Heart left ventricle (tissue), 16 donors: ENCODE measurements at regions not wholly inside any gene's neighbourhood (a gene's known extent, or its start where the extent isn't known, plus 50 kb on each side); places are given as distances from the start of the nearest gene placed in this dataset.

ENCODE experiments used
- ATAC-seq, 4 donors: fragments of 200-7000 bp; cut with Tn5 transposase; one replicate each; pipeline ENCODE4 v1.9.1; 2020 to 2022; ENCODE audit warnings: moderate library complexity in 4 of 4, mild to moderate bottlenecking in 3 of 4, moderate number of reproducible peaks in 1 of 4
- DNase-seq, 5 donors: peaks; one replicate each; pipeline ENCODE4 v3.0.0-alpha.2; 2020
- H3K27ac ChIP-seq, 12 donors: fragments of 200-600 bp; sonication (generic) in 4 of 12; one replicate each; pipeline versions ENCODE4 v1.5.0 to v1.8.0; 2016 to 2022; ENCODE audit warnings: mild to moderate bottlenecking in 2 of 12
- H3K27me3 ChIP-seq, 9 donors: fragments of 200-600 bp; sonication (generic) in 2 of 9; one replicate each; pipeline versions ENCODE4 v1.5.1 to v1.8.0; 2016 to 2022; ENCODE audit warnings: mild to moderate bottlenecking in 3 of 9
- H3K36me3 ChIP-seq, 9 donors: fragments of 200-600 bp; sonication (generic) in 2 of 9; one replicate each; pipeline versions ENCODE4 v1.5.0 to v1.8.0; 2018 to 2022; ENCODE audit warnings: mild to moderate bottlenecking in 2 of 9
- H3K4me1 ChIP-seq, 12 donors: fragments of 200-600 bp; sonication (generic) in 4 of 12; one replicate each; pipeline versions ENCODE4 v1.5.0 to v1.8.0; 2016 to 2022; ENCODE audit warnings: mild to moderate bottlenecking in 3 of 12
- H3K4me3 ChIP-seq, 12 donors: fragments of 200-600 bp; sonication (generic) in 4 of 12; one replicate each; pipeline versions ENCODE4 v1.5.0 to v1.8.0; 2017 to 2022; ENCODE audit warnings: mild to moderate bottlenecking in 9 of 12, moderate library complexity in 4 of 12
- H3K9me3 ChIP-seq, 12 donors: fragments of 200-600 bp; sonication (generic) in 4 of 12; one replicate each; pipeline versions ENCODE4 v1.5.0 to v1.8.0; 2016 to 2022; ENCODE audit warnings: mild to moderate bottlenecking in 1 of 12
- POLR2A ChIP-seq, 2 donors: fragments of 450-650 bp; IDR thresholded peaks; one replicate each; pipeline ENCODE4 v1.6.1; 2017; ENCODE audit warnings: antibody characterized with exemption in 2 of 2, mild to moderate bottlenecking in 2 of 2, moderate library complexity in 2 of 2
- WGBS, 4 donors: extraction: QIAGEN DNeasy Blood & Tissue Kit in 2 of 4; methylation state at CpG; one replicate each; pipeline versions ENCODE4 v1.1.5 to v1.1.7; 2013 to 2018; 5-methylcytosine and 5-hydroxymethylcytosine counted together
- intact Hi-C, 10 donors: fragments of 100-400 bp; cut with DNase I; formaldehyde crosslinking; loops; one replicate each; pipeline versions ENCODE4 v1.11.1 to v1.14.2; 2022
- TF ChIP-seq, protein P1 (sequence below), 12 donors: fragments of 200-600 bp; sonication (generic) in 4 of 12; IDR thresholded peaks; one replicate each; pipeline versions ENCODE4 v1.5.0 to v1.8.0; 2018 to 2022; ENCODE audit warnings: antibody characterized with exemption in 12 of 12, mild to moderate bottlenecking in 5 of 12
- donor health status: ischemic (EF 13 %, LVEDD 7.1; RV severe dilation, severe dysfunction).
- donor health status: healthy with polysubstance abuse.
- donor health status: DM: no; HTN: yes; CAD: no.
- donor health status: DM: no; HTN: no; CAD: no.
- donor health status: ischemic (EF 25% LVEDD 6.9; RV normal size, moderate dysfunction).
- donor health status: ischemic (EF 25% LVEDD 5.7; RV mildly dilated, moderate dysfunction).
- donor health status: healthy.
- donor health status: DM: yes; HTN: yes; CAD: no.
- donor health status: ischemic (EF 35%, LVEDD 5.7; RV mildly dilated, moderate dysfunction).
- donor health status: nonischemic (EF 11% LVEDD 7.7; RV severe dilation, severe dysfunction).
- donor health status: DM: yes; HTN: yes; CAD: no.
- donor health status: PGD.
- donor health status: ischemic (EF 29% LVEDD 5.4; RV normal size, mild dysfunction).
- donor health status: nonischemic (EF 23%, LVEDD 6.1; RV moderate dilation, normal function).

DNA sequence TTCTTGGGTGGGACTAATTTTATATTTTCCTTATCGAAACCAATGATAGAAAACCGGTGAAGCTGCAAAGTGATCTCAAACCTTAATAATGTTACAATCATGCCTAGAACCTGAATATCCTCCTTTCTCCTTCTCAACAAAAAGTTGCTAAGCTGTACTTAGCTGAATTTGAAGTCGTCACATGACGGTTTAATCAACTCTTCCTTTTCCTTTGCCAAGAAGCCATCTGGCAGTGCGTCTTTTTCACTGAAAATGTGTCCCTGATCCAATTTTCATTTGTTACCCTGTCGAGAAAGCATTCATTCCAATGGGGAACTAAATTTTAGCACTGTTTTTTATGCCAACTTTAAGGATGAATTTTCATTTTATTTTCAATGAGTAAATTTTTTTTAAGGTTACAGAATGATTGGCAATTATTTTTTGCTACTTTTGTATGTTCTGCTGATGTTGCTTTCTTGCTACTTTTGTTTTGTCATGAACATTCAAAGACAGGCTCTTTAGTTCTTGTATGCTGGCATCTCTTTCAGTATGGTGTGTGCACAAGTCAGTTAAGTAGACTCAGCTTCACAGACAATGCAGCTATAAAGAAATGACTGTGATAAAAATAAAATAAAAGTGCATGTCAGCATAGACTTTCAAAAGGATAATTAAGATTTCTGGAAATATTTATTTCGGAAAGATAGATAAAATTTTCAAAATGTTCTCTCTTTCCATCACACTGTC, 980.0 kb downstream of the DNAJB9 start:
- Histone ChIP-seq H3K27me3 (no peaks in the 10 kb centered on the region), H3K4me1 (peaks cover 0 to 6% (median 0%) of the 10 kb centered on the region in 12 donors), H3K27ac (no peak overlapping the region), H3K36me3 (no peaks in the 10 kb centered on the region), H3K4me3 (peak overlapping the region in 4 of 12 donors; percentile 8 to 31 (median 12)), H3K9me3 (peaks cover 0 to 14% (median 4%) of the 10 kb centered on the region in 12 donors)
- intact Hi-C loops: no loop called here
- 32 to 45% (median 40%) methylated on average over 7 of the region's 7 CpGs for WGBS, 4 donors
- TF ChIP-seq, protein P1, sequence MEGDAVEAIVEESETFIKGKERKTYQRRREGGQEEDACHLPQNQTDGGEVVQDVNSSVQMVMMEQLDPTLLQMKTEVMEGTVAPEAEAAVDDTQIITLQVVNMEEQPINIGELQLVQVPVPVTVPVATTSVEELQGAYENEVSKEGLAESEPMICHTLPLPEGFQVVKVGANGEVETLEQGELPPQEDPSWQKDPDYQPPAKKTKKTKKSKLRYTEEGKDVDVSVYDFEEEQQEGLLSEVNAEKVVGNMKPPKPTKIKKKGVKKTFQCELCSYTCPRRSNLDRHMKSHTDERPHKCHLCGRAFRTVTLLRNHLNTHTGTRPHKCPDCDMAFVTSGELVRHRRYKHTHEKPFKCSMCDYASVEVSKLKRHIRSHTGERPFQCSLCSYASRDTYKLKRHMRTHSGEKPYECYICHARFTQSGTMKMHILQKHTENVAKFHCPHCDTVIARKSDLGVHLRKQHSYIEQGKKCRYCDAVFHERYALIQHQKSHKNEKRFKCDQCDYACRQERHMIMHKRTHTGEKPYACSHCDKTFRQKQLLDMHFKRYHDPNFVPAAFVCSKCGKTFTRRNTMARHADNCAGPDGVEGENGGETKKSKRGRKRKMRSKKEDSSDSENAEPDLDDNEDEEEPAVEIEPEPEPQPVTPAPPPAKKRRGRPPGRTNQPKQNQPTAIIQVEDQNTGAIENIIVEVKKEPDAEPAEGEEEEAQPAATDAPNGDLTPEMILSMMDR (IDR thresholded peaks at IDR 0.05): no peak
- TF ChIP-seq POLR2A (IDR thresholded peaks at IDR 0.05): no peak
- no peak for ATAC-seq
- DNase-seq: peak in 1 of 5 donors; percentile 23

DNA sequence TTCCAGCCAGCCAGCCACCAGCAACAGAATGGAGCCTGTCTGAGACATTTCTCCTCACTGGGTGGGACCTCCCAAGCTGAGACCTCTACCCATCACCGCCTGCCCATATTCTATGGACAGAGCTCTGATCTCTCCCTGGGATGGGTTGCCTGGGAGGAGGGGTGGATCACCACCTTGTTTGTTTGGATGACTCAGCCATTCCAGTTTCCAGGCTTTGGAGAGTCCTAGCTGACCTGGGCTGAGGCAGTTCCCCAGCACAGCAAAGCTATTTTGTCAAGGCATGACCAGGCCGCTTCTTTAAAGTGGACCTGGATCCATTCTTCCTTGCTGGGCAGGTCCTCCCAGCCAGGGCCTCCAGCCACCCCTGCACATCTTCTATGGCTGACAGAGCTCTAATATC, 982.3 kb downstream of the DNAJB9 start:
- no peak overlapping the region for H3K4me3 ChIP-seq
- TF ChIP-seq, protein P1 (IDR thresholded peaks at IDR 0.05): no peak
- no peak for TF ChIP-seq POLR2A (IDR thresholded peaks at IDR 0.05)
- intact Hi-C loops: no loop called here
- WGBS, 4 donors: 92 to 100% (median 95%) methylated on average over 2 of the region's 2 CpGs
- no peaks in the 10 kb centered on the region for H3K27me3 ChIP-seq
- peaks cover 0 to 29% (median 7%) of the 10 kb centered on the region in 12 donors for H3K9me3 ChIP-seq
- no peak overlapping the region for H3K27ac ChIP-seq
- no peak for ATAC-seq
- DNase-seq: peak in 1 of 5 donors; percentile 35
- no peaks in the 10 kb centered on the region for H3K36me3 ChIP-seq
- H3K4me1 ChIP-seq: peaks cover 0 to 6% (median 0%) of the 10 kb centered on the region in 12 donors

DNA sequence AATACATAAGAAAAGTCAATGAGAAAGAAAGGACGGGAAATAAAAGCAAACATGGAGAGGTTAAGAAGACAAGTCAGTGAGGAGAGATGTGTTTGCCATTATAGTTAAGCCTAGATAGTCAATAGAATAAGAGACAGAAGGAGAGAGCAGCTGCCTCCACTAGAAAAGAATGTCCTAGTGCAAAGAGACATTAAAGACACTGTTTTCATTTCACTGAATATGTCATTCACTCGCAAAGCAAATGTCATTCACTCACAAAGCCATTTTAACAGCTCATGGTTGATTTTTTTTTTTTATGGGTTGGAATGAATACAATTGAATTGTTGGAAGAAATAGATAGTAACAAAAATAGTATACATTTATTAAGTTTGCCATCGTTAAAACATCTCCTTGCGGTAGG, 1007.6 kb downstream of the DNAJB9 start:
- TF ChIP-seq POLR2A (IDR thresholded peaks at IDR 0.05): no peak
- TF ChIP-seq, protein P1 (IDR thresholded peaks at IDR 0.05): no peak
- 65 to 81% (median 75%) methylated on average over 4 of the region's 4 CpGs for WGBS, 4 donors
- H3K4me3 ChIP-seq: no peak overlapping the region
- no peaks in the 10 kb centered on the region for H3K4me1 ChIP-seq
- no peaks in the 10 kb centered on the region for H3K27me3 ChIP-seq
- ATAC-seq (no peak), DNase-seq (no peak)
- H3K9me3 ChIP-seq: no peaks in the 10 kb centered on the region
- H3K36me3 ChIP-seq: no peaks in the 10 kb centered on the region
- intact Hi-C loops: no loop called here
- no peak overlapping the region for H3K27ac ChIP-seq

DNA sequence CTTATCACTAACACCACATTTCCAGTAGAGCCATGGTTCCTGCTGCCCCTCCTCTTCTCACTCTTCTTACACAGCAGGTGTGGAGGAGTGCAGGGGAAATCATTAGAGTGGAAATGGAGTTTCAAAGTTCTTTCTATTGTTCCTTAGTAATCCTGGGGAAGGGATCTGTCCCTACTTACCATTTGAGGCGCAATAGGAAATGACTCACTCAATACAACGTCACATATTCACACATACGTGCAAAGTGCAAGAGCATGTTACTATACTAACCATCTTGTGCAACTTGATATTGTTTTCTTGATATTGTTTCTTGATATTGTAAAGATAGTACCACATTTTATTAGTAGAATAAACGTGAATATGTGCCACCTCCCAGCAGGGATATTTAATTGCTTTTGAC, 1010.2 kb downstream of the DNAJB9 start:
- no peak overlapping the region for H3K4me3 ChIP-seq
- DNase-seq (no peak), ATAC-seq (no peak)
- peaks cover 0 to 15% (median 1%) of the 10 kb centered on the region in 12 donors for H3K9me3 ChIP-seq
- no peaks in the 10 kb centered on the region for H3K27me3 ChIP-seq
- intact Hi-C loops: no loop called here
- no peaks in the 10 kb centered on the region for H3K36me3 ChIP-seq
- no peak overlapping the region for H3K27ac ChIP-seq
- no peaks in the 10 kb centered on the region for H3K4me1 ChIP-seq
- TF ChIP-seq, protein P1 (IDR thresholded peaks at IDR 0.05): no peak
- WGBS, 4 donors: 54 to 72% (median 65%) methylated on average over 4 of the region's 4 CpGs
